Mesodermal cell (in vitro differentiated cells): ENCODE measurements at regions not wholly inside any gene's neighbourhood (a gene's known extent, or its start where the extent isn't known, plus 50 kb on each side); places are given as distances from the start of the nearest gene placed in this dataset.

Experiments
- H3K27ac ChIP-seq: 2 replicates; pipeline ENCODE4 v1.7.0; 2013; ENCODE audit warnings: mild to moderate bottlenecking, low read depth, low read length, moderate library complexity; ENCODE audit not compliant: severe bottlenecking
- H3K36me3 ChIP-seq: 2 replicates; pipeline ENCODE4 v1.7.1; 2013; ENCODE audit warnings: mild to moderate bottlenecking, low read length, moderate library complexity; ENCODE audit not compliant: control insufficient read depth, insufficient read depth
- H3K4me1 ChIP-seq: one replicate; pipeline ENCODE4 v1.7.1; 2013; ENCODE audit warnings: mild to moderate bottlenecking, low read length; ENCODE audit not compliant: insufficient read depth, control insufficient read depth, poor library complexity, severe bottlenecking
- H3K4me3 ChIP-seq: 2 replicates; pipeline ENCODE4 v1.7.0; 2013; ENCODE audit warnings: low read length, control low read depth, mild to moderate bottlenecking; ENCODE audit not compliant: insufficient read depth, poor library complexity, severe bottlenecking; ENCODE audit errors: extremely low read depth
- H3K9me3 ChIP-seq: 2 replicates; pipeline ENCODE4 v1.7.1; 2013; ENCODE audit warnings: mild to moderate bottlenecking, low read length, moderate library complexity; ENCODE audit not compliant: control insufficient read depth
- WGBS, 2 experiments: methylation state at CpG; one replicate each; pipeline ENCODE4 v1.1.5; 2013; ENCODE audit warnings: missing lambda C conversion rate in 2 of 2; ENCODE audit not compliant: insufficient coverage in 2 of 2; 5-methylcytosine and 5-hydroxymethylcytosine counted together

DNA sequence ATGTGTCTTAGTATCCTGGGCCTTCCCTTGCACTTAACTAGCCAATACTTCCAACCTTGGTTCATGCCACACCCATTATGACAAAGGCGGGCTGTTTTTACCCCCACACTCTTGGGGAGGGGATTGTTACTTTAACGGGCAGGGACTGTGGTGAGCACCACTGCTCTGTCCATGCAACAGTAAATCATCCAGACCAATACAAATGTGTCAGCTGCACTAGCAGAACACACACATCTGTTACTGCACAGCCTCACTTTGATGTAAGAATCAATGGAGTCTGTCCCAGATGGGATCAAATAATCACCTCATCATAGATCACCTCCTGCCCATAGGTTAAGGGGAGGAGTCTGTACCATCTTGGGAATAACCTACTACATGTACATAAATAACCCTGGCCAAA lies 58.1 kb downstream of the NPAP1 start:
- H3K4me1 ChIP-seq, result no peaks in the 10 kb centered on the region
- peaks cover 12% of the 10 kb centered on the region for H3K9me3 ChIP-seq
- H3K27ac ChIP-seq, result no peak overlapping the region
- no peaks in the 10 kb centered on the region for H3K36me3 ChIP-seq
- no CpG with 5 or more reads among the region's 2 CpGs for WGBS, 2 experiments
- no peak overlapping the region for H3K4me3 ChIP-seq

DNA sequence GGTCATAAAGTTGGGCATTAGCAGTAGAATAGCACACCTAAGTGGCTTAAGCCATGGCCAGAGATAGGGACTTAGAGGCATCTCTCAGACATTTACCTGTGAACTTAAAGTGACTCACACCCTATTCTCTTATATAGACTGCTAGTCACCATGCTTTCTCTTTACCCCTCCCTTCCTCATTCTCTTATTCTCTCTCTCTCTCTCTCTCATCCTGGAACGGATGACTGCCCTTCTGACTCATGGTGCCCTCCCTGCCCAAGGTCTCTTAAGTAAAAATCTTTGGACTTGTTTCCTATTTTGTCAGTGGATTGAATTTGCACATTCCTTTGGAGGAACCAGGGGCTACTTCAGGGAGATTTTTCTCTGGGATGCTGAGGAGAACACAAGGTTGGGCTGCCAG lies 58.8 kb downstream of the NPAP1 start:
- Histone ChIP-seq H3K4me1 (no peaks in the 10 kb centered on the region), H3K4me3 (no peak overlapping the region), H3K36me3 (no peaks in the 10 kb centered on the region), H3K9me3 (peaks cover 12% of the 10 kb centered on the region), H3K27ac (no peak overlapping the region)
- WGBS, 2 experiments, result no CpG with 5 or more reads among the region's 1 CpG

DNA sequence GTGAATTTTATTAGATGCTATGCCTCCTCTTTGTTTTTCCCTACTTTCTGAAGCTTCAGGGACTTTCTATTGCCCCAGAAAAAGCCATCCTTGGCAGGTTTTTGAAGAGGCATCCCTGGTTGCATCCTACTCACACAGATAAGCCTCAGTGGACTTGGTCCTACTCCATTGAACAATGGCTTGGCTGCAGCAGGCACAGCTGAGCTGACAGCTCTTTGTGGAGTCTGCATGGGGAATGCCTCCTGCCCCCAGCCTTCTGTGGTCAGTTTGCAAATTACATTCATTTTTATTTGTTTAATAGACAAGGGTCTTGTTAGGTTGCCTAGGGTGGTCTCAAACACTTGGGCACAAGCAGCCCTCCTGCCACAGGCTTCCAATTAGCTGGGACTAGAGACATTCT lies 69.7 kb downstream of the NPAP1 start:
- Histone ChIP-seq H3K9me3 (peaks cover 29% of the 10 kb centered on the region), H3K4me3 (no peak overlapping the region), H3K36me3 (no peaks in the 10 kb centered on the region), H3K27ac (no peak overlapping the region), H3K4me1 (no peaks in the 10 kb centered on the region)

DNA sequence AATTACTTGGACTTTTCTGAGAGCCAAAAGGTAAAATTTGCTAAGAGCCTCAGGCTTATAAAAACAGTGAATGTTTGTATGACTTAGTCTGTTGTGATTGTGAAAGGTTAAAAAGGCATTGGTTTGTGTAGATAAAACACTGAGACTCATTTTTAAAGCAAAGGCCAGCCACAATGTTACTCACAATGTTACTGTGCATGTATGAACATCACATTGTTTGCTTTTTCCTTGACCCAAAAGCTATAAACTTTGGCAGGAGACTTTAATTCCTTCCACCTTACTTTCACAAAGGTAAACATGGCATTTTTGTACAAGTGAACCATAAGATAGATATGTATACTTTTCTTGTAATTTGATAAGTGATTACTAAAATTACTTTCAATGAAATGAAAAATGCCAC lies 70.5 kb downstream of the NPAP1 start:
- no peaks in the 10 kb centered on the region for H3K4me1 ChIP-seq
- no peak overlapping the region for H3K4me3 ChIP-seq
- H3K9me3 ChIP-seq, result peaks cover 29% of the 10 kb centered on the region
- H3K36me3 ChIP-seq, result no peaks in the 10 kb centered on the region
- H3K27ac ChIP-seq, result no peak overlapping the region

DNA sequence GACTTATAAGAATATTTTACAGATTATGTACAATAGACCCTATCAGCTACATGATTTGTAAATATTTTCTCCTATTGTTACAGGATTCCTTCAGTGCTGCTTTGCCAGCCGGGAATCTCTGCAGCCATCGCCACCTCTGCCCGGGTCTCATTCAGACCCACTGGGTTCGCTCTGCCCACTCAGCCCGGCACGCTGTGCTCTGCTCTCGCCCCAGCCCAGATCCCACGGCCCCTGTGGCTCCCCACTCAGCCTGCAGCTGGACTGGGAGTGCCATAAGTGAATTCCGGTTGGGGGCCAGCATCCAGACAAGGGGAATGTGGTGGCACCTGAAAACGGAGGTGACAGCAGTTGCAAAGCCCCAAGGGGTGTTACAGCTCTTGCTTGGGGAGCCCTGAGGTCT lies 71.8 kb downstream of the NPAP1 start:
- Histone ChIP-seq H3K36me3 (no peaks in the 10 kb centered on the region), H3K4me1 (no peaks in the 10 kb centered on the region), H3K4me3 (no peak overlapping the region), H3K27ac (no peak overlapping the region), H3K9me3 (peaks cover 33% of the 10 kb centered on the region)
- 74 to 78% methylated on average over 4 to 10 of the region's 10 CpGs for WGBS, 2 experiments

DNA sequence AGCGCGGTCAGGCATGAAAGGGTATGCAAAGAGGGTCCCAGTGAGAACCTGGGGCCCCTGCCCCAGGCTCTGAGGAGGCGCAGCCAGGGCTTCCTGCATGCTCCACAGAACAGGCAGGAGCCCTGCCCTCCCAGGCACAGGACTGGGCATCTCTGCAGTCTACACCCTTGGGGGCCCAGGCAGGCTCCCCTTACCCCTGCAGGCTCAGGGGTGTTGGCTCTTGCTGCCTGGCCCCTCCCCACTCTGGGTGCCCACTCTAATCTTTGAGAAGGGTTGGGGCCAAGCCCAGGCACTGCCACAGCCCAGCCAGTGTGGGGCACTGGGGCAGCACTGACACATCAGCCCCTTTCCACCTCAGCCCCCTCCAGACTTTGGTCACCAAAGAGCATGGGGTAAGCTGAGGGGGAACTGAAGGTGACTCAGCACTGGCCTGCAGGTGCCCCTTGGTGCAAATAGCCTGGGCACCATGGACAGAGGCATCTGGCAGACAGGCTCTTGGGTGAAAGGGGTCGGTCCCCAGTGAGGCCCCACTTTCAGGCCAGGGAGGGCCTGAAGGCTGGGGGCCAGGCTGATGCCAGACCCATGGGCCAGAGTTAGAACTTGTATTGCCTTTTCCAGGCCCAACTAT lies 73.4 kb downstream of the NPAP1 start:
- Histone ChIP-seq H3K36me3 (no peaks in the 10 kb centered on the region), H3K4me3 (no peak overlapping the region), H3K4me1 (no peaks in the 10 kb centered on the region), H3K9me3 (peaks cover 34% of the 10 kb centered on the region), H3K27ac (no peak overlapping the region)
- 77 to 100% methylated on average over 3 to 4 of the region's 4 CpGs for WGBS, 2 experiments

DNA sequence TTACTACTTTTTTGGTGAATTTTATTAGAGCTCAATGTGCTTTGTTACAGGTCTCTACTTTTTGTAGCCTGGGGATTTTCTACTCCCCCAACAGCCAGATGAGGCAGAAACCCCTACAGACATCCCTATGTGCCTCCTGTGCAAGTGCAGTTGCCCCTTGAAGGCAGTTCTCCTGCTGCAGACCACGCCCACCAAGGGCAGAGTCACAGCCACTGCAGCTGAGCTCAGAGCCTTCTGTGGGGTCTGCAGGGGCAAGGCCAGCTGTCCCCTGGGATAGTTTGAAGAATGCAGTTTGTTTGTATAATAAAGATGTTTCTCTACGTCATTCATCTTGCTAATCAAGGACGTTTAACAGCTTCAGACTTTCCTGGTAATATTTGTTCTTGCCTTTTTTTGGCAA lies 76.8 kb downstream of the NPAP1 start:
- Histone ChIP-seq H3K27ac (no peak overlapping the region), H3K9me3 (peaks cover 38% of the 10 kb centered on the region), H3K4me1 (no peaks in the 10 kb centered on the region), H3K36me3 (no peaks in the 10 kb centered on the region), H3K4me3 (no peak overlapping the region)
- WGBS, 2 experiments, result 0 to 52% methylated on average over 1 to 2 of the region's 3 CpGs

DNA sequence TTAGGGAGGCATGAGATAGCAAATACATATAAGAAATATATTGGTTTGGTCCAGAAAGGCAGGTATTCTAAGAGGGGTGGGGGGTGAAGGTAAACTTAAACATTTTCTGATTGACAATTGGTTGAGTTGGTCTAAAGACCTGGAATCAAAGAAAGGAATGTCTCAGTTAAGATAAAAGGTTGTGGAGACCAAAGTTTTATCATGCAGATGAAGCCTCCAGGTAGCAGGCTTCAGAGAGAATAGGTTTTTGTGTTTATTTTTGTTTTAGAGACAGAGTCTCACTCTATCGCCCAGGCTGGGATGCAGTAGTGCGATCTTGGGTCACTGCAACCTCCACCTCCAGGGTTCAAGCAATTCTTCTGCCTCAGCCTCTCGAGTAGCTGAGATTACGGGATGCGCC lies 80.5 kb downstream of the NPAP1 start:
- H3K4me3 ChIP-seq, result no peak overlapping the region
- H3K36me3 ChIP-seq, result no peaks in the 10 kb centered on the region
- WGBS, 2 experiments, result 74 to 90% methylated on average over 2 to 5 of the region's 5 CpGs
- no peaks in the 10 kb centered on the region for H3K4me1 ChIP-seq
- peaks cover 13% of the 10 kb centered on the region for H3K9me3 ChIP-seq
- H3K27ac ChIP-seq, result no peak overlapping the region

DNA sequence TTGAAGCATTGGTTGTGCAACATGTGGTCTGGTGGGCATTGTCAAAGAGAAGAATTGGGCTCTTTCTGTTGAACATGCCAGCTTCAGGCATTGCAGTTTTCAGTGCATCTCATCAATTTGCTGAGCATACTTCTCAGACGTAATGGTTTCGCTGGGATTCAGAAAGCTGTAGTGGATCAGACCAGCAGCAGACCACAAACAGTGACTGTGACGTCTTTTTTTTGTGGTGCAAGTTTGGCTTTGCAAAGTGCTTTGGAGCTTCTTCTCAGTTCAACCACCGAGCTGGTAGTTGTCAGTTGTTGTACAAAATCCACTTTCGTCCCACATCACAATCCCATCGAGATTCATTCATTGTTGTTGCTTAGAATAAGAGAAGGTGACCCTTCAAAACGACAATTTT lies 84.5 kb downstream of the NPAP1 start:
- Histone ChIP-seq H3K4me3 (no peak overlapping the region), H3K27ac (no peak overlapping the region), H3K36me3 (no peaks in the 10 kb centered on the region), H3K4me1 (no peaks in the 10 kb centered on the region), H3K9me3 (peaks cover 9% of the 10 kb centered on the region)
- WGBS, 2 experiments, result 66 to 92% methylated on average over 4 to 5 of the region's 7 CpGs

DNA sequence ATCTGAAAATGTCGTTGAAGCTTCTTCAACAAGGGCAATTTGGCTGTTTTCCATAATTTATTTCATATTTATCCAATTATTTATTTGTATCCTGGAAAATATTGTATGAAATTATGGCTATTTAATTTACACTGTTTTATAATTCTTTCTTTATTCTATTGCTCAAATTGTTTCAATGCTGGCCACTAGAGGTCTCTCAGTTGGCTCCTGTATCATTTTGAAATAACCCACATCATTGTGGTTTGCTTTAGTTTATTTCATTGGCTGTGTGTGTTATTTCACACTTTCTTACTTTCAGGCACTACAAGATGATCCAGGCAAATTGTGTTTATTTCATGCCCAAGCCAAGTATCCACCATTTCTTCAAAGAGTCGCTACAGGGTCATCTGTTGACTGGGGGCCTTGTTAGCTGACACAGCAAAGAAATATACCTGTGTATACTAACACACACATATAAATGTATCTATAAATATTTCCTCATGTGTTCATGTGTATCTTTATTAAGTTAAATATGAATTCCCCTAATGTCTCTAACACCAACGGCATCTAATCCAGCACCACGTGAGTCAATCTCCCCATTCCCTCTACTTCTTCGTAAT lies 86.2 kb downstream of the NPAP1 start:
- Histone ChIP-seq H3K9me3 (peaks cover 14% of the 10 kb centered on the region), H3K36me3 (no peaks in the 10 kb centered on the region), H3K27ac (no peak overlapping the region), H3K4me1 (no peaks in the 10 kb centered on the region), H3K4me3 (no peak overlapping the region)
- WGBS, 2 experiments, result 75 to 80% methylated on average over 1 of the region's 5 CpGs

DNA sequence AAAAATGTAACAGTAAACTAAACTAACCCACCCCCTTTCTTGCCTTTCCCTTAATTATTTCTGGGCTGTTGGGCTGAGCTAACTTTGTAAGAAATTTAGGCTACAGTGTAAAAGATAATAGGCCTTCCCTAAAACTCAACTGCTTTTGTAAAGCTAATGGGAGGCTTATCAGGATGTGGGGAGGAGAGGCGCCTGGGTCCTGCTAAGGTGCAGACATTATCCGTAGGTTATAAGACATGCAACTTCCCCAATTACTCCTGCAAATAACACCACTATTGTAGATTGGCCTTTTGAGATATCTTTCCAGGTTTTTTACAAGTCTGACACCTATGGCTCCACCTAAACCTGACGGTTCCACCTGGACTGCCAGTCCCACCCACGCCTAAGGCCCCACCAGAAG lies 88.3 kb downstream of the NPAP1 start:
- 58 to 86% methylated on average over 2 to 3 of the region's 4 CpGs for WGBS, 2 experiments
- H3K4me1 ChIP-seq, result no peaks in the 10 kb centered on the region
- H3K4me3 ChIP-seq, result no peak overlapping the region
- H3K36me3 ChIP-seq, result no peaks in the 10 kb centered on the region
- peaks cover 14% of the 10 kb centered on the region for H3K9me3 ChIP-seq
- no peak overlapping the region for H3K27ac ChIP-seq
